HEK293T (cell line): ENCODE measurements at regions not wholly inside any gene's neighbourhood (a gene's known extent, or its start where the extent isn't known, plus 50 kb on each side); places are given as distances from the start of the nearest gene placed in this dataset.

ENCODE experiments used
- ARNT ChIP-seq: fragments of 450-650 bp; IDR thresholded peaks from 2 replicates; pipeline ENCODE4 v1.6.1; 2017; ENCODE audit warnings: mild to moderate bottlenecking
- BHLHE40 ChIP-seq: fragments of 450-650 bp; IDR thresholded peaks from 2 replicates; pipeline ENCODE4 v1.6.1; 2016; ENCODE audit warnings: mild to moderate bottlenecking, moderate library complexity, borderline replicate concordance
- ELF4 ChIP-seq: fragments of 450-650 bp; IDR thresholded peaks from 2 replicates; pipeline ENCODE4 v1.6.1; 2017; ENCODE audit warnings: antibody characterized with exemption
- FOXA1 ChIP-seq: fragments of 450-650 bp; IDR thresholded peaks from 2 replicates; pipeline ENCODE4 v1.6.1; 2016; ENCODE audit warnings: mild to moderate bottlenecking
- FOXM1 ChIP-seq: fragments of 450-650 bp; IDR thresholded peaks from 2 replicates; pipeline ENCODE4 v1.6.1; 2017; ENCODE audit warnings: mild to moderate bottlenecking, borderline replicate concordance
- HDGF ChIP-seq: fragments of 450-650 bp; IDR thresholded peaks from 2 replicates; pipeline ENCODE4 v1.6.1; 2017; ENCODE audit warnings: antibody characterized with exemption, borderline replicate concordance
- L3MBTL2 ChIP-seq: fragments of 450-650 bp; conservative IDR thresholded peaks from 2 replicates; pipeline ENCODE4 v1.6.1; 2016; ENCODE audit warnings: mild to moderate bottlenecking
- LEF1 ChIP-seq: fragments of 450-650 bp; IDR thresholded peaks from 2 replicates; pipeline ENCODE4 v1.6.1; 2017; ENCODE audit warnings: mild to moderate bottlenecking, borderline replicate concordance
- PKNOX1 ChIP-seq: fragments of 450-650 bp; IDR thresholded peaks from 2 replicates; pipeline ENCODE4 v1.6.1; 2016
- SP1 ChIP-seq: fragments of 450-650 bp; IDR thresholded peaks from 2 replicates; pipeline ENCODE4 v1.6.1; 2017
- SUZ12 ChIP-seq: fragments of 450-650 bp; IDR thresholded peaks from 2 replicates; pipeline ENCODE4 v1.6.1; 2016; ENCODE audit warnings: mild to moderate bottlenecking
- TARDBP ChIP-seq: fragments of 450-650 bp; IDR thresholded peaks from 2 replicates; pipeline ENCODE4 v1.6.1; 2016
- ZNF384 ChIP-seq: fragments of 450-650 bp; IDR thresholded peaks from 2 replicates; pipeline ENCODE4 v1.6.1; 2016

DNA sequence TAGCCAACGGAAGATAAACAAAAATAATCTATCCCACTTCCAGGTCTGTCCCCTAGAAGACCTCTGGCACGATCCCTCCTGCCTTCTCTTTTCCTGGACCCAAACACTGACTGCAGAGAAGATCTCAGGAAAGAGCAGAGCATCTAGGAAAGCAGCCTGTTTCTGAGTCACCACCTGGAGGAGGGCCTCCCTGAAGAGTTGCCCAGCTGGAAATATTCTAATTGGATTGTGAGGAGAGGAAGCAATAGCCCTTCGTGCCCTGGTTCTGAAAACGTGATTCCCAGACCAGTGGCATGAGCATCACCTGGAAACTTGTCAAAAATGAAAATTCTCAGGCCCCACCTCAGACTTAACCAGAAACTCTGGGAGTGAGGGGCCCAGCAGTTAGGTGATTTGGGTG, 411.1 kb downstream of the SETD4 start:
- TF ChIP-seq PKNOX1 (no peak), FOXM1 (no peak), SUZ12 (no peak), ARNT (no peak), SP1 (no peak), ELF4 (no peak), BHLHE40 (no peak), FOXA1 (no peak), L3MBTL2 (no peak), TARDBP (no peak), ZNF384 (no peak), HDGF (no peak), LEF1 (no peak)
